Lung (tissue), 11 donors: ENCODE measurements at regions not wholly inside any gene's neighbourhood (a gene's known extent, or its start where the extent isn't known, plus 50 kb on each side); places are given as distances from the start of the nearest gene placed in this dataset.

Source experiments
- ATAC-seq: fragments of 200-7000 bp; cut with Tn5 transposase; one replicate; pipeline ENCODE4 v1.9.1; 2020; ENCODE audit warnings: moderate number of reproducible peaks; ENCODE audit not compliant: insufficient read depth, low FRiP score
- DNase-seq, 3 donors: peaks; one replicate each; pipeline ENCODE4 v3.0.0-alpha.2; 2013 to 2017
- H3K27ac ChIP-seq, 2 donors: one replicate each; pipeline ENCODE4 v1.5.1; 2013; ENCODE audit warnings: mild to moderate bottlenecking in 2 of 2, moderate library complexity in 2 of 2, control low read depth in 1 of 2, inconsistent platforms in 1 of 2, low read depth in 1 of 2, low read length in 1 of 2
- H3K27me3 ChIP-seq, 3 donors: one replicate each; pipeline ENCODE4 v1.5.1; 2013; ENCODE audit warnings: low read length in 2 of 3; ENCODE audit not compliant: control insufficient read depth in 3 of 3, insufficient read depth in 3 of 3
- H3K36me3 ChIP-seq, 4 donors: one replicate each; pipeline ENCODE4 v1.5.1; 2013; ENCODE audit warnings: low read length in 4 of 4, mild to moderate bottlenecking in 1 of 4, moderate library complexity in 1 of 4; ENCODE audit not compliant: control insufficient read depth in 4 of 4, insufficient read depth in 4 of 4
- H3K4me1 ChIP-seq, 5 donors: one replicate each; pipeline ENCODE4 v1.5.1; 2013; ENCODE audit warnings: low read length in 5 of 5, mild to moderate bottlenecking in 2 of 5, moderate library complexity in 1 of 5; ENCODE audit not compliant: control insufficient read depth in 5 of 5, insufficient read depth in 5 of 5
- H3K4me3 ChIP-seq: one replicate; pipeline ENCODE4 v1.5.1; 2013; ENCODE audit warnings: mild to moderate bottlenecking, control low read depth, moderate library complexity
- H3K9ac ChIP-seq, 2 donors: one replicate each; pipeline ENCODE4 v1.5.1; 2013; ENCODE audit warnings: low read length in 2 of 2, control low read depth in 1 of 2; ENCODE audit not compliant: insufficient read depth in 1 of 2
- H3K9me3 ChIP-seq, 4 donors: one replicate each; pipeline ENCODE4 v1.5.1; 2013; ENCODE audit warnings: low read length in 3 of 4, mild to moderate bottlenecking in 1 of 4, moderate library complexity in 1 of 4; ENCODE audit not compliant: control insufficient read depth in 4 of 4, insufficient read depth in 3 of 4
- WGBS, 2 donors: extraction: QIAGEN DNeasy Blood & Tissue Kit; methylation state at CpG; one replicate each; pipeline ENCODE4 v1.1.7; 2013; 5-methylcytosine and 5-hydroxymethylcytosine counted together
- TF ChIP-seq, protein P1 (sequence below): IDR thresholded peaks from 2 replicates; pipeline ENCODE4 v1.5.1; 2012; ENCODE audit warnings: mild to moderate bottlenecking; ENCODE audit errors: control extremely low read depth, extremely low read depth
- donor health status: control.
- donor health status: control.
- donor health status: Bipolar disorder and iron deficiency.
- donor health status: healthy.
- donor health status: DM: yes; HTN: yes; CAD: no.

DNA sequence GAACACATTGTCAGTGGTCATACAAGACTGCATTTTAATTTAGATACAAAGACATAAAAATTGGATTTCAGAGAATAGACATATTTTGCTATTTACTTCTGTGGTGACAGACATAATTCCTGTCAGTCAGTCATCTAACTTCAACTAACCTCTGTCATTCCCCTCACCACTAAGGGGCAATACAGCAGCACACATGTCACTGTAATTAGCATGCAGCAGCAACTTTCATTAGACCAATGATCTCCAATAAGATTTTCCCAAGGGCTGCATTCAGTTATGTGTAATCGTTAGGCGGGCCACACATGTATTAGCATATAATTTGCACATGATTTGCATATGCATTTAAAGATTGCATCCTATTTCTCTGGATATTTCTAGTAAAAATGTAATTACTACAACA is 624.5 kb downstream of the NR4A2 start:
- Histone ChIP-seq H3K27me3 (no peaks in the 10 kb centered on the region), H3K27ac (no peak overlapping the region), H3K36me3 (no peaks in the 10 kb centered on the region), H3K9me3 (no peaks in the 10 kb centered on the region), H3K4me1 (no peaks in the 10 kb centered on the region), H3K9ac (no peak overlapping the region), H3K4me3 (no peak overlapping the region)
- TF ChIP-seq, protein P1, sequence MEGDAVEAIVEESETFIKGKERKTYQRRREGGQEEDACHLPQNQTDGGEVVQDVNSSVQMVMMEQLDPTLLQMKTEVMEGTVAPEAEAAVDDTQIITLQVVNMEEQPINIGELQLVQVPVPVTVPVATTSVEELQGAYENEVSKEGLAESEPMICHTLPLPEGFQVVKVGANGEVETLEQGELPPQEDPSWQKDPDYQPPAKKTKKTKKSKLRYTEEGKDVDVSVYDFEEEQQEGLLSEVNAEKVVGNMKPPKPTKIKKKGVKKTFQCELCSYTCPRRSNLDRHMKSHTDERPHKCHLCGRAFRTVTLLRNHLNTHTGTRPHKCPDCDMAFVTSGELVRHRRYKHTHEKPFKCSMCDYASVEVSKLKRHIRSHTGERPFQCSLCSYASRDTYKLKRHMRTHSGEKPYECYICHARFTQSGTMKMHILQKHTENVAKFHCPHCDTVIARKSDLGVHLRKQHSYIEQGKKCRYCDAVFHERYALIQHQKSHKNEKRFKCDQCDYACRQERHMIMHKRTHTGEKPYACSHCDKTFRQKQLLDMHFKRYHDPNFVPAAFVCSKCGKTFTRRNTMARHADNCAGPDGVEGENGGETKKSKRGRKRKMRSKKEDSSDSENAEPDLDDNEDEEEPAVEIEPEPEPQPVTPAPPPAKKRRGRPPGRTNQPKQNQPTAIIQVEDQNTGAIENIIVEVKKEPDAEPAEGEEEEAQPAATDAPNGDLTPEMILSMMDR: no peak
- 77 to 94% methylated on average over 2 of the region's 2 CpGs for WGBS, 2 donors
- no peak for ATAC-seq
- DNase-seq: no peak

DNA sequence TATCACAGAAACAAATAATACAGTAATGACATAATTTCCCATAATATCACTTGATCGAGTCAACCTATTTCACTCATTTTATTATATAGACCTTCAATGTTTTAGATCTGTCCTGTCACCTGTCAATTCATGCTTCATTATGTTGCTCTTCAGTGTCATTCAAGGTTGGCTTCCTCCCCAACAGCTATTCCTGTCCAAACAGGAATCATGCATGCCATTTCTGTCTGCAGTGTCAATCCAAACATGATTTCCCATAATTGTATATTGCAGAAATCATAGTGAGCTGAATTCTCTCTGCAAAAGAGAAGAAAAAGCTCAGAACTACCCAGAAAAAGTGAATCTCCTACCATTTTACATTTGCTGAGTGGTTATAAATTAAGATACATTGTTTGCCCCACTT is 628.6 kb downstream of the NR4A2 start:
- Histone ChIP-seq H3K4me1 (no peaks in the 10 kb centered on the region), H3K9me3 (no peaks in the 10 kb centered on the region), H3K27me3 (no peaks in the 10 kb centered on the region), H3K9ac (no peak overlapping the region), H3K36me3 (no peaks in the 10 kb centered on the region), H3K27ac (no peak overlapping the region), H3K4me3 (no peak overlapping the region)
- DNase-seq (no peak), ATAC-seq (no peak)
- WGBS, 2 donors: 79 to 81% methylated on average over 1 of the region's 1 CpG
- TF ChIP-seq, protein P1: no peak

DNA sequence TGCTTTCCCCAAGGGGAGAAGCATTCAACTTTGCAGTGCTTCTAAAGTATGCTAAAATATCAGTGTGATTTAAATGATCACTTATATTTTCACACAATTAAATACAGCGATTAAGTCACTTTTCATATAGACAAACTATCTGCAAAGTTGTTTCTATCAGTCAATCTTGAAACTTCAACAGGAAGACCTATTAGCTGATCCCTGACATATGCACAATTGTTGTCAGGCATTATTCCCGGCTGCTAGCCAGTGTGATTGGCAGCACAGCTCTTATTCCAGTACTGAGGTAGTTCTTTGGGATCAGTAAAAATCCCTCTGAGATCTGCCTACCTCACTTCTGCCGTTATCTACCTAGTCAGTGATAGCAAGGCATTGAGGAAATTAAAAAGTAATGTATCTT is 629.5 kb downstream of the NR4A2 start:
- Histone ChIP-seq H3K4me1 (no peaks in the 10 kb centered on the region), H3K27ac (no peak overlapping the region), H3K9me3 (no peaks in the 10 kb centered on the region), H3K36me3 (no peaks in the 10 kb centered on the region), H3K9ac (no peak overlapping the region), H3K27me3 (no peaks in the 10 kb centered on the region), H3K4me3 (no peak overlapping the region)
- 73 to 83% methylated on average over 3 of the region's 3 CpGs for WGBS, 2 donors
- ATAC-seq: no peak
- DNase-seq: no peak
- TF ChIP-seq, protein P1: no peak

- WGBS, 2 donors: 92 to 94% methylated on average over 1 of the region's 1 CpG
- no peaks in the 10 kb centered on the region for H3K4me1 ChIP-seq
- no peaks in the 10 kb centered on the region for H3K27me3 ChIP-seq
- ATAC-seq (no peak), DNase-seq (no peak)
- TF ChIP-seq, protein P1: no peak
- H3K27ac ChIP-seq: no peak overlapping the region
- no peaks in the 10 kb centered on the region for H3K36me3 ChIP-seq
- no peaks in the 10 kb centered on the region for H3K9me3 ChIP-seq
- H3K9ac ChIP-seq: no peak overlapping the region
- no peak overlapping the region for H3K4me3 ChIP-seq
Observed at GRCh38 chr2:155701721-155702120, 630.8 kb downstream of the NR4A2 start.
